NCI-H345 (cell line): ENCODE measurements at regions not wholly inside any gene's neighbourhood (a gene's known extent, or its start where the extent isn't known, plus 50 kb on each side); places are given as distances from the start of the nearest gene placed in this dataset.
A peak's percentile ranks its signal among the peaks of the same experiment; 100 is the strongest.

Experiments
- DNase-seq: peaks from one replicate; lab custom pipeline; 2025; lab: John Stamatoyannopoulos, UW

DNA sequence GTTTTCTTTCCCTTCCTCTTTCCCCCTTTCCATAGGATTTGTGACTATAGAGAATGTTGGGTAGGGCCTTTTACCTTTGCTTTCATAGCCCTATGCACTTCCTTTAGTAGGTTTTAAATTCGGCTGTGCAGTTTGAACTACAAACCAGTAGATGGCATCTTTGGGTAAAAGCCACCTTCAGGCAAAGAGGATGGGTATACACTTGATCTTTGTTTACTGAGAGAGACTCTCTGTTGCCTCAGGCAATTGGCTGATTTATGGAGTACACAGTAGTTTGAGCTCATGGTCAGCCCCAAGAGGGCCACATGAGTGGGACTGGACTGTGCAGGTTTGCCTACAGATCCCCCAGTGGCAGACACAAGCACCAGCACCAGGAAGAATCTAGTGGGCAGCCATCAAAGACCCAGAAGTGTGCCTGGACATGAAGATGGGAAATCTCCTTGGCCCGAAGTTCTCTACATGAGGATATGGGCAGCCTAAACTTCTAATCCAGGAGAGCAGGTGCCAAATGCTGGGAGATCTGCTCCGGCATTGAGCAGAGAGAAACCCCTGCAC lies 1304.3 kb upstream of the DDX18 start:
- DNase-seq, result peak; percentile 69

DNA sequence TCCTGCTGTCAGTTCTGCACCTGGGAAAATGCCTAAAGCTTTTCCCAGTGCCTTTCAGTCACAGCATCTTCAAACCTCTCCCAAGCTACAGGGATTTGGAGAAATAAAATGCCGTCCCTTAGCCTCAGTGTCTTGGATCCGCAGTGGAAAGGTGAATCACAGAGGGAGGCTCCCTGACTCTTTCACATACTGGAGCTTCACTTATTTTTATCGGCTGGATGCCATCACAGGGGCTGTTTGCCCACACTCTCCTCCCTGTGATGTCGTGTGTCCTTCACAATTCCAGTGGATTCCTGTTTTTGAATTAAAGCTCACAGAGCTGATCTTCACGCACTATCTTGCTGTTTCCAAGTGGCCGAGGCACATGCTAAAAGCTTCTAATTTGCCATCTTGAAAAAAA lies 1303.1 kb upstream of the DDX18 start:
- peak; percentile 24 for DNase-seq

GRCh38 chr2:116513991-116514390 lies 1300.5 kb upstream of the DDX18 start:
- DNase-seq, result peak; percentile 67

GRCh38 chr2:116517936-116518335 lies 1296.6 kb upstream of the DDX18 start:
- DNase-seq, result no peak

GRCh38 chr2:116537811-116538210 lies 1276.7 kb upstream of the DDX18 start:
- no peak for DNase-seq

- no peak for DNase-seq
Observed at GRCh38 chr2:116545286-116546068, 1269.0 kb upstream of the DDX18 start.

- DNase-seq, result peak; percentile 78
Observed at GRCh38 chr2:116552738-116553419, 1261.6 kb upstream of the DDX18 start.

DNA sequence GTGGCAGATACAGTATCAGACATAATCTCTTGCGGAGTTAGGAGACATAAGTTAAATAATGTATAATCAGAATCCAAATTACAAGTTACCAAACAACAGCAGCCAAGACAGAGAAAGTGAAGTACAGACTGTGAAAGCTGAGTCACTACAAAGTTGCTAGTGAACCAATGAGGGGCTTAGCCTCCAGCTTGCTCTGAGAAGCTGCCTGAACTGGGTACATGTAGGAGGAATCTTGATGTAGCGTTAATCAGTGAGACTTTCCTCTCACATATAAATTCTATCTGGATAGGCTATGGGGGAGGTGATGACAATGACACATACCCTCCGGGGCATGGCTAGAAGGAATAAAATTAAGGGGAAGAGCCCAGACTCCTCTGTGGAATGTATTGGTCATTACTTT lies 1234.3 kb upstream of the DDX18 start:
- DNase-seq, result no peak

DNA sequence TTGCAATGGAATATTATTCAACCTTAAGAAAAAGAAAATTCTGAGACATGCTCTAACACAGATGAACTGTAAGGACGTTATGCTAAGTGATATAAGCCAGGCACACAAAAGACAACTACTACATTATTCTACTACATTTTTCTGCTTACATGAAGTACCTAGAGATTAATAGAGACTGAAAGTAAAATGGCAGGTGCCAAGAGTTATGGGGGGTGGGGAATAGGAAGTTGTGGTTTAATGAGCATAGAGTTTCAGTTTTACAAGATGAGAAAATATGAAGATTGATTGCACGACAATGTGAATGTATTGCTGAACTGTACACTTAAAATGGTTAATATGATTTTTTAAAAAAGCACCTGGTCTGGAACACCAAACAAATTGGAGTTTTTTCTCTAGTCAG lies 1231.6 kb upstream of the DDX18 start:
- no peak for DNase-seq

GRCh38 chr2:116585669-116586327 lies 1228.7 kb upstream of the DDX18 start:
- peak; percentile 68 for DNase-seq

GRCh38 chr2:116586328-116586689 lies 1228.2 kb upstream of the DDX18 start:
- DNase-seq, result peak; percentile 36
